Stimulated activated CD8-positive, alpha-beta memory T cell treated with anti-CD3 and anti-CD28 coated beads, Interleukin-12 subunit alpha, Interleukin-12 subunit beta, amount 100 ng/mL, for 24 hours (primary cell): ENCODE measurements at regions not wholly inside any gene's neighbourhood (a gene's known extent, or its start where the extent isn't known, plus 50 kb on each side); places are given as distances from the start of the nearest gene placed in this dataset.
"Not testable (repeated sequence)": the region's sequence is repeated elsewhere in the genome, so short reads cannot be mapped to it uniquely, and the experiment has no call there.

Experiments
- DNase-seq: peaks from one replicate; pipeline ENCODE4 v3.0.0-alpha.2; 2020; ENCODE audit errors: extremely low read depth

DNA sequence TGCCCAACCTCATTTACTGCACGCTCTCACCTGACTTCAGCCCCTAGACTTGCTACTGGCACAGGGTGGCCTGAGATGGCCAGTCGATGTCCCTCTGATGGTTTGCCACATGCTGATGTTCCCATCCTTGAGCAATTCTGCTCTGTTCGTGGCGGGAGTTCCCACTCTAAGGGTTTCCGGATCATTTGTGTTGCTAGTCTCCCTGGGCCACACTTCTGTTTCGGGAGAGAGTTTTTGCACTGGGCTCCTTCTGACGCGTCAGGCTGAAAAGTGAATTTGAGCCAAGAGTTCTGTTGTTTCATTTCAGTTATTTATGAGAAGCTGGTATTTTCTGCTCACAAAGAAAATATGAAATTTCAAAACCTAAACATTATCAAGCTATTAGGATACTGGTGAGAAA, 597.7 kb downstream of the BNC2 start:
- DNase-seq, result no peak

DNA sequence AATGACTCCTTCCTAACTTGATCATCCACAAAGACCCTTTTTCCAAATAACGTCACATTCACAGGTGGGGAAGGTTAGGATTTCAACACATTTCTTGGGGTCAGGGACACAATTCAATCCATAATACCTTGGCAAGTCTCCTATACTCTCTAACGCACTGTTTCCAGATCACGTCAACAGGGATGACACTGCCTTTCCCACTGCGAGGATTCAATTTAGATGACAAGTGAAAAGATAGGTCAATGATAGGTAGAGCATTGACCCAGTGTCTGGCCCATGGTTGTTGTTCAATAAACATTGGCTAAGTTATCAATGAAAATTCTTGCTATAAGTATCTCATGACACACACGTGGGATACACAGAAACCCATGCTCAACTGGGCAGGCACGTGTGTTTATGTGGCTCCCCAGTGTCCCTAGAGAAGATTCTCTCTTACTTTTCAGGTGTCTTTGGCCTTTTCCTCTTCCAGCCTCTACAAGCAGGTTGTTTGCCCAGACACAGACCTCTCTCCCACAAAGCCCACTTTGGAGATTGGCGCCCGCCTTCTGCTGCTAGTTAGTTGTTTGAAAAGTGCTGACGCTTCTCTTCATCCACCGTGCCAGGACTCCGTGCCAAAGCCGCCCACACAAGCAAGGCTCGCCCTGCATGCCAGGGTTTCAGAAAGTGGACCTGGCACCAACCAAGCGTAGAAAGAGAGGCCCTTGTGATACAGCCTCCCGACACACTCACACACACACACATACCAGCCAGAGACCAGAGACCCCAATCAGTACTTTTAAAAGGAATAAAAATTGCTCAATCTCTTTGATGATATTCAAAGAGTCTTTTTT, 594.5 kb downstream of the BNC2 start:
- DNase-seq, result no peak

DNA sequence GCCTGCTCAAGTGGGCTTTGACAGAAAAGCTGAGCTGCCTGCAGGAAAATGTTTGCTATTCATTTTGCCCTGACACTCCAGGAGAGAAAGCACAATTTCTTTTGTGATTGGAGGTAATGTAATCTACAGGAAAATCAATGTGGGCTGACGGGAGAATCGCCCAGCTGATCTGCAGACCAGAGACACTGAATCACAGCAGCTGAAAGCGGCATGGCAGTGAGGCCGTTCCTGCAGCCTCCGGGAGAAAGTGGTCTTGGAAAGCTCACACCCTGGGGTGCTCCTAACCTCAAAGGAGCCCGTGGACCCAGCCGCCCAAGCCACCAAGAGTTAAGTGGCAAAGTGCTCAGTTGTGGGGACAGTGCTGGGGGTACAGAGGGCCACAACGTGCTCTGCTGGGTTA, 593.6 kb downstream of the BNC2 start:
- DNase-seq, result no peak

GRCh38 chr9:16277471-16277960, 593.0 kb downstream of the BNC2 start:
- DNase-seq, result no peak

DNA sequence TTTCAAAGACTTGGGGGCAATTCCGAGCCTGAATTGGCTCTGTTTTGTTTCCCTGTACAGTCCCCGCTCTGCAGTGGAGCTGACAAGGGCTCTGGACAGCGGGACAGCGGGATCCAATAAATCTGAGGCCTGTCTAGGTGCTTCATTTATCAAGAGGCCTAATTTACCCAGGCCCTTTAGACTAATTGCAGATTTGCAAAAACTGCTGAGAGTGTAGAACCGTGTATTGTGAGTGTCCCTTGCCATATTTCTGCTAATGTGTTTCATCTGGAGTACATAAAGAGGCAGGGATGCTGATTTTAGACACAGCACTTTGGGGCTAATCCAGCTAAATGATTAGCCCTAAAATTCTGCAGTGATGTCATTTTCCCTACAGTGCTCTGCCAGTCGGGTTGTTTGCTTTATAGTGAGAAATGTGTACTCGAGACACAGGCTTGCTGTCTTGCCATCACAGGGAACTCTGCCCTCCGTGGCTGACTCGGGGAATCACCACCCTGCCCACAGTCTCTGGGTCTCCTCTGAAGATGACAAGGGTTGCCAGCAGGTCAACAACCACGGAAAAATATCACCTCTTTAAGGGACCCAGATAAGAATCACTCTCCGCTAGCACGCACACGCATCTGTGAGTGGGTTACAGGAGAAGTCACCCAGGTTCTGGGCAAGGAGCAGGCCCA, 592.0 kb downstream of the BNC2 start:
- DNase-seq, result no peak

GRCh38 chr9:16281707-16282106, 588.8 kb downstream of the BNC2 start:
- no peak for DNase-seq

DNA sequence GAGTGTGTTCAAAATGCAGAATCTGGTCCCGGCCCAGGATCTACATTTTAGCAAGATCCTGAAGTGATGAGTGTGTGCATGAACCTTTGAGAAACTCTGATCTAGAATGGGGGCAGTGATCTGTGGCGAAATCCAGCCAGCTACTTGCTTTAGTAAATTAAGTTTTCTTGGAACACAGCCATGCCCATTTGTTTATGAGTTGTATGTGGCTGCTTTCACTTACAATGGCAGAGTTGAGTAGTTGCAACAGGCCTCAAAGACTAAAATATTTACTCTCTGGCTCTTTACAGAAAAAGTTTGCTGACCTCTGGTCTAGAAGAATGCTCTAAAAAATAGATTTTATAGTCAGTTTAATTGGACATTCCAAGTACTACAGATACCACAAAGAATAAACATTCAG, 588.3 kb downstream of the BNC2 start:
- no peak for DNase-seq

DNA sequence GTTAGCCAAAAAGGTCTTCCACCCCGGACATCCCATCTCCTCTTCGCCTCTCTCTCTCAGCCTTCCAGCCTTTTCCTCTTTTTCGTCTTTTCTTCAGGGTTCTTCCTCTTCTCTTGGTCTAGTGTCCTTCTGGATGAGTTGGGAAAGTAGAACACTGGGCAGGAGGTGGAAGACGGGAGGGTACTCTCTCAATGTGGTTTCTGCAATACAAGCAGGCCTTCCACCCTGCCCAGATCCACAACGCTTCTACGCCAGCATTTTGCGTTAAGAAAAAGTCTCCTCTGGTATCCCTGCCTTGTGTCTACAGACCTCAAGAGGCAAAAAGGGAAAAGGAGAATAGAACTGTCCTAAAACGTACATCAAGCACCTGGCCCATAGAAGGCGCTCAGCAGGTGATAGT, 587.8 kb downstream of the BNC2 start:
- DNase-seq, result no peak

DNA sequence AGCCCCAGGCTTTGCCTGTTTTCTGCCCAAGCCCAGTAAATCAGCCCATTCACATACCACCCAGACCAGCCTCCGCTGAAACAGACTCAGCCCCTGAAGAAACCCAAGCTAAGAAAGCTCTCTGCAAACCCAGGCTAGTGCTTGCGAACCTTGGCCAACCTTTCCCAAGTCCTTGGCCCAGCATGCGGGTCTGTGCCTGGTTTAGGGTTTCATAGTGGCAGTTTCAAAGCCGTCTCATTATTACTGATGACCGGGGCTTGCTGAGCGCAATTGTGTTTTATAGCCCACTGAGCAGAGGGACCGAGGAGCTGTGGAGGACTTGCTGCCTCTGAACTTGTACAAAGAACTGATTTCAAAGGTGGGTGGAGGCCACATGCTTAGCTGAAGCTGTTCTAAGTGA, 584.3 kb downstream of the BNC2 start:
- DNase-seq, result no peak

DNA sequence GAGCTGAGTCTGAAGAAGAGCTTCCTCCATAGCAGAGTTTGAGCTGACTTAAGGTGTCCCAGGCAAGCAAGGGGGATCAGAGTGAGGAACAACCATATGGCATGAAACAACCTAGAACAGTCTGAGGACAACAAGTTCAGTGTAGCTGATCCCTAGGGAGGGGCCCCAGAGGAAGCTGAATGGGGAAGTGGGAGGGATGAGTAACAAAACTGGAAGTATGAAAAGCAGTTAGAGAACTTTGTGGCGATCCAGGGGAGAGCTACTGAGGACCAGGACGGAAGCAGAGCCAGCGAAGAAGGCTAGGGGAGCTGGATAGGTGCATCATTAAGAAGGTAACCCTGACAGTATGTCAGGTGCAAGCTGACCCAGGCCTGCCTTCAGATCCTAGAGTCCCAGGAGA, 580.8 kb downstream of the BNC2 start:
- DNase-seq, result no peak

DNA sequence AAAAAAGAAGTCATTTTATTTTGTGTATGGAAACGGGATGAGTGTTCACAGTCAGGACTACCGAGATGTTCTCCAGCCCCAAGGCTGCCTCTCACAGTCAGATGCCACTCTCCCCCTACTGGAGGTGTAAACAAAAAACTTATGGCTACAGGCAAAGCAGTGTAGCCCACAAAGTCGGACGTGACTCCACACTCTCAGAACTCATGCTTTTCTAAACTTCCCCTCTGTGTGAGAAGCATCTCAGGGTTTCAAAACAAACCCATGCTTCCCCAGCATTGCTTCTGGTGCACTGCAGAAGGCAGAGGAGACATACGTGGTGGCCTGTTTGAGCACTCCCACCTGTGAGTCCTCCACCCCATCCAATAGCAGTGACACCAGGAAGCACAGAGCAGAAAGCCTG, 580.3 kb downstream of the BNC2 start:
- no peak for DNase-seq

DNA sequence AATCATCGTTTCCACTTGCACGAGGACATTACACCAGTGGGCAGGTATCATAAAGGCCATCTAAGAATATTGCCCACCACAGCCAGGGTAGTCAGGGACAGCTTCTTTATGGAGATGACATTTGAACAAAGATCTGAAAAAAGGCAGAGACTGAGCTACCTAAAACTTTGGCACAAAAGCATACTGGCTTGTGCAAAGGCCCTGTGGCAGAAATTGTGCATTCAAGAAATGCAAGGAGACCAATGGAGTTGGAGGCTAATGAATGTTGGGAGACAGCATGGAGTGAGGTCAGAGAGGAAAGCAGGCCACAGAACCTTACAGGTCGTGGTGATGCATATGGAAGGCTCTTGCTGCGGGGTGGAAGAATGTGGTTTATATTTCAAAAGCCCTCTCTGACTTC, 578.5 kb downstream of the BNC2 start:
- DNase-seq, result no peak

DNA sequence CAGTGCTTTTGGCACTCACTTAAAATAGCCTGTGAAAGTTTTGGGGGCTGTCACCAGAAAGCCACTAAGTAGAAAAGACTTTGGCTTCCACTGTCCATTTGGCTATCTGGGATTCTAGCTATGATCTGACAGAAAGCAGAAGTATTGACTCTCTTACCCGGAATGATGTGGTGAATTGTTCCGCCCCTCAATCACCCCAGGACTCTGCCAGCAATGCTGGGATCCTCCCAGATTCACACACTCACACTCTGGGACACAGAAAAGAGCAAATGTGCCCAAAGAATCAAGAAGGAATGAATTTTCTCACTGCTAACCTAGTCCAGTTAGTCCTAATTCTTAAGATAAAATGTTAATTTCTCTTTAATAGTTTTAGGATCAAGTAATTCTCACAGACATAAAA, 576.9 kb downstream of the BNC2 start:
- DNase-seq, result no peak

GRCh38 chr9:16294133-16294770, 576.2 kb downstream of the BNC2 start:
- DNase-seq, result no peak

DNA sequence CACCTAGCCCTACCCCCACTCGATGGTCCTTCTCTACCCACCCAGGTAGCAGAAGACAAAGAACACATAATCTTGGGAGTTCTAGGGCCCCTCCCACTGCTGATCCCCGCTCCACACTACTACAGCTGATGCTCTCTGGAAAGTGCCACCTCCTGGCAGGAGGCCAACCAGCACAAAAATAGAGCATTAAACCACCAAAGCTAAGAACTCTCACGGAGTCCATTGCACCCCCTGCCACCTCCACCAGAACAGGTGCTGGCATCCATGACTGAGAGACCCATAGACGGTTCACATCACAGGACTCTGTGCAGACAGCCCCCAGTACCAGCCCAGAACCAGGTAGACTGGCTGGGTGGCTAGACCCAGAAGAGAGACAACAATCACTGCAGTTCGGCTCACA, 575.5 kb downstream of the BNC2 start:
- not testable (repeated sequence) for DNase-seq

GRCh38 chr9:16299368-16299767, 571.1 kb downstream of the BNC2 start:
- not testable (repeated sequence) for DNase-seq

DNA sequence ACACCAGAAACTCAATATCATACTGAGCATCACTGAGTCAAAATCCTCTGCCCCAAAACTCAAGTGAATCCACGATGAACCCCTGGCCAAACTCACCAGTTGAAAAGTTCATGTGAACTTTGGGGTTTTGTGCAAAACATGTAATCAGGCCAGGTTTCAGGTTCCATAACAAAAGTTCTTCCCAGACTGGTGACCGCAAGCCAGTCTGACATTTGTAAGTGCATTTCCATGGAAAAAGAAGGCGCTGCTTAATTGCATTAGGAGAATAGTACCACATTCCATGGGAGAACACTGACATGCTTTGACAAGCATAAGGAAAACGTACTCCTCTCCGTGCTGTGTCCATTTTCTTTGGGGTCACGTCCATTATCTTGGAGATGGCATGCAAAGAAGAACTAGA, 567.0 kb downstream of the BNC2 start:
- DNase-seq, result no peak

GRCh38 chr9:16304301-16304700, 566.2 kb downstream of the BNC2 start:
- no peak for DNase-seq

DNA sequence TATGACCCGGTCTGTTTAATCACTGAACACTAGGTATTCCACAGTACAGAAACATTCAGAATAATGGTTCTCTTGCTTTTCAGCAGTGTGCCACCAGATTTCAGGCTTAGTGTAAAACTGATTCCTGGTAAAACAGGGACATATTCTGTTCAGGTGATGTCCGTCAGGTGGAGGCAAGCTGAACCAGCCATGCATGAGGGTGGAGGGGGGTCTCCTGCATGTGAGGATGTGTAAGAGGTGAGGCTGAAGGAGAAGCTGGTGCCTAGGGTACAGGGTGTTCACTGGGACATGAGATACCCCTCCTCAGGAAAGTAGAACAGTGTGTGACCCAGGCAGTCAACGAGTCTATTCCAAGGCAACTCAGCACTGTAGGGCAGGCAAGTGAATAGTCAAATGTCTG, 563.9 kb downstream of the BNC2 start:
- DNase-seq, result no peak

DNA sequence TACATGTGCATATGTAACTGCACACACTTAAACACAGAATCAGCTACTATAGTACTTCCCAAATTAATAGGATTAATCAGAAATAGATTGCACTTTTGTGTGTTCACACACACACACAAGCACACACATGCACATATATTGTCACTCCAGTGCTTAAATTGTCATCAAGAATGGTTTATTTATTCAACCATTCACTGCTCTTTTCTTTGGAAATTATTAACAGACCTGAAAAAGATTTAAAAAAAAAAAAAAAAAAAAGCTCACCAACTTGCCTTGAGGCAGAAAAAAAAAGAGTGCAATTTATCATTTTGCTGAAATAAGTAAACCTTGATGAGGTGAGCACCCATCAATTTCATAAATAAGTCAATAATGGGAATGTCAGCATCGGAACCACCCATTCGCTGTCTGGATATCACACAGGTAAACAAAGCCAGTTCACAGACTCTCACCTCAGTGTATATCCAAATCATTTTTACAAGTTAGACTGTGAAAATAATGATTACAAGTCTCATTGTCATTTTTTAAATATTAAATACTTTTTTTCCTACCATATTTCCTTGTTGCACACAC, 562.8 kb downstream of the BNC2 start:
- DNase-seq, result no peak

DNA sequence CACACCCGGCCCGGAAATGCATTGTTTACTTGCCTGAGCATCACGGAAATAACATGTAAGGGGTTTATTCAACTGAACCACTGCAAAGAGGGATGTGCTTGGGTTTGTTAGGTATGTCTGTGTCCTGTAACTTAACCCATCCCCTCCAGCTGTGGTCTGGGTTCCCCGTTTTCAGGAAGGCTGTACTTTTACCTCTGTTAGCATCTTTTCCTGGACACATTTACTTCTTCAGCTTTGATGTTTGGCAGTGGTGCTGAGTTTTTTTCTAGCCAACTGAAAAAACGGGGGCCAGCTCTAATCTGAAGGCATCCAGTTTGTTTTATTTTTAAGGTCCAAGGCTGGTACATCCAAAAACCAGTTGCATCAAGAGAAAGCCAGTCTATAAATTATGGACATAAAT, 561.8 kb downstream of the BNC2 start:
- no peak for DNase-seq

- no peak for DNase-seq
Measured at GRCh38 chr9:16309082-16309468, 561.4 kb downstream of the BNC2 start.
